ENCODE measurements at regions not wholly inside any gene's neighbourhood (a gene's known extent, or its start where the extent isn't known, plus 50 kb on each side); places are given as distances from the start of the nearest gene placed in this dataset.

DNA sequence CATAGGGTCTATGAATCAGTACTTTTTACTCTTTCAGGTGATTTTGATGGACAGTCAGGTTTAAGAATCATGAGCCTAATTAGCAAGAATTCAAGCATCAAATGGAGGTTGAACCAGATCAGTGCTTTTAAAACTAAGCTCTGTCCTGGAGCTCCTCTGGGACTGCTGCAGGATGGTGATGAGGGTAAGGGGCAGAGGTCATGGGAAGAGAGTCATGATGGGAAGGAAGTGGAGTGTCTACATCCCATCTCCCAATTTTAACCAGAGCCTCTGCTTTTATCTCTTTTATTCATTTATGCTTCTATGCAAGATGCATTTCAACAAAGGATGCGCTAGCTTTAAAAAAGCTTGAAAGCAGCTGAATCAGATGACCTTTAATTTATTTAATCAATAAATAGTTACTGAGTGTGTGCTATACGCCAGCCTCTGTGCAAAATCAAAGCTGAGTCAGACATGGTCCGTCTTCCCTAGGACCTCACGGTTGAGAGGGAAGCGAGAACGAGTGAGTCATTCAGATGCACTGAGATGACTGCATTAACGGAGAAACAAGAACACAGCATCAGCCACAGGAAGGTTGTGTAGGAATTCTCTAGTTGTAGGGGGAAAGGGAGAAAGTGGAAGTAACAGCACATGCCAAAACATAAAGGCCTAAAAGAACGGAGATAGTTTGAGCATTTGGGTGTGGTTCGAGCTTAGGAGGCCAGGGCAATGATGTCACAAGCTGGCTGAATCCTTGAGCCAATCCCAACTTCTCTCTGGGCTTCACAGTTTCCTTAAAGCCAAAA, 441.6 kb upstream of the BRINP1 start:
- no peak overlapping the region for H3K4me3 ChIP-seq (ENCODE audit: low read length)
- no peak for TF ChIP-seq EZH2phosphoT487 (IDR thresholded peaks at IDR 0.05; ENCODE audit: borderline replicate concordance, low read length)
- TF ChIP-seq, protein P1, sequence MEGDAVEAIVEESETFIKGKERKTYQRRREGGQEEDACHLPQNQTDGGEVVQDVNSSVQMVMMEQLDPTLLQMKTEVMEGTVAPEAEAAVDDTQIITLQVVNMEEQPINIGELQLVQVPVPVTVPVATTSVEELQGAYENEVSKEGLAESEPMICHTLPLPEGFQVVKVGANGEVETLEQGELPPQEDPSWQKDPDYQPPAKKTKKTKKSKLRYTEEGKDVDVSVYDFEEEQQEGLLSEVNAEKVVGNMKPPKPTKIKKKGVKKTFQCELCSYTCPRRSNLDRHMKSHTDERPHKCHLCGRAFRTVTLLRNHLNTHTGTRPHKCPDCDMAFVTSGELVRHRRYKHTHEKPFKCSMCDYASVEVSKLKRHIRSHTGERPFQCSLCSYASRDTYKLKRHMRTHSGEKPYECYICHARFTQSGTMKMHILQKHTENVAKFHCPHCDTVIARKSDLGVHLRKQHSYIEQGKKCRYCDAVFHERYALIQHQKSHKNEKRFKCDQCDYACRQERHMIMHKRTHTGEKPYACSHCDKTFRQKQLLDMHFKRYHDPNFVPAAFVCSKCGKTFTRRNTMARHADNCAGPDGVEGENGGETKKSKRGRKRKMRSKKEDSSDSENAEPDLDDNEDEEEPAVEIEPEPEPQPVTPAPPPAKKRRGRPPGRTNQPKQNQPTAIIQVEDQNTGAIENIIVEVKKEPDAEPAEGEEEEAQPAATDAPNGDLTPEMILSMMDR (IDR thresholded peaks at IDR 0.05; ENCODE audit: low read depth, low read length, poor library complexity, severe bottlenecking) = no peak
- no peaks in the 10 kb centered on the region for H3K9me3 ChIP-seq (ENCODE audit: control insufficient read depth, insufficient read depth, low read length)
- no peaks in the 10 kb centered on the region for H3K79me2 ChIP-seq (ENCODE audit: control insufficient read depth, low read length)
- H3K27me3 ChIP-seq (ENCODE audit: control insufficient read depth, low read length) = no peaks in the 10 kb centered on the region
- no peaks in the 10 kb centered on the region for H3F3A ChIP-seq (ENCODE audit: control insufficient read depth, insufficient read depth)
- no peak overlapping the region for H3K27ac ChIP-seq (ENCODE audit: low read depth, low read length)
- H3K9me2 ChIP-seq (replicated peaks; ENCODE audit: control insufficient read depth, low read length) = no peaks in the 10 kb centered on the region
- no peak overlapping the region for H3K4me2 ChIP-seq (ENCODE audit: low read length)
- no peaks in the 10 kb centered on the region for H4K20me1 ChIP-seq (ENCODE audit: control insufficient read depth, insufficient read depth, low read depth, low read length)
- H3K4me1 ChIP-seq (ENCODE audit: control insufficient read depth, low read length) = no peaks in the 10 kb centered on the region
- no peaks in the 10 kb centered on the region for H3K36me3 ChIP-seq (ENCODE audit: control insufficient read depth, low read length)

DNA sequence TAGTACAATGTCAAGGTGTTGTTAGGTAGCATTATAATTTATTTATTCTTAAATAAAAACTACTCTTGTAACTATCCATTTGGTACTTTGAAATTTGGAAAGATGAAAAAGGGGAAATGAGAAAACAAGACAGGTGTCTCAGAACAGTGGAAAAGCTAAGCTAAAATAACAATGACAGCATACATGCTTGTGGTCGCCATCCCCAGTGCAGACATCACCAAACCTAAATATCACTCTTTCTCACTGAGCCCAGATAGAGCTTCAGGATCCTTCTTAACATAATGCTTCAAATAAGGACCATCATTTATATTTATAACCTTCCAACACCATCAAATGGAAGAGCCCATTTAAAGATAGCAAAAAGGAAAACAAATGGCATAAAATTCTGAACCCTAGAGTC, 434.4 kb upstream of the BRINP1 start:
- H3K27ac ChIP-seq (ENCODE audit: low read depth, low read length) = peak overlapping the region; percentile 85
- H3K27me3 ChIP-seq (ENCODE audit: control insufficient read depth, low read length) = no peaks in the 10 kb centered on the region
- no peaks in the 10 kb centered on the region for H3K9me2 ChIP-seq (replicated peaks; ENCODE audit: control insufficient read depth, low read length)
- peak overlapping the region; percentile 62 for H3K4me3 ChIP-seq (ENCODE audit: low read length)
- H3F3A ChIP-seq (ENCODE audit: control insufficient read depth, insufficient read depth) = no peaks in the 10 kb centered on the region
- peak overlapping the region; percentile 89 for H3K4me2 ChIP-seq (ENCODE audit: low read length)
- peaks cover 48% of the 10 kb centered on the region for H3K4me1 ChIP-seq (ENCODE audit: control insufficient read depth, low read length)
- no peaks in the 10 kb centered on the region for H3K36me3 ChIP-seq (ENCODE audit: control insufficient read depth, low read length)
- no peaks in the 10 kb centered on the region for H4K20me1 ChIP-seq (ENCODE audit: control insufficient read depth, insufficient read depth, low read depth, low read length)
- TF ChIP-seq EZH2phosphoT487 (IDR thresholded peaks at IDR 0.05; ENCODE audit: borderline replicate concordance, low read length) = no peak
- TF ChIP-seq, protein P1 (IDR thresholded peaks at IDR 0.05; ENCODE audit: low read depth, low read length, poor library complexity, severe bottlenecking) = no peak
- H3K9me3 ChIP-seq (ENCODE audit: control insufficient read depth, insufficient read depth, low read length) = no peaks in the 10 kb centered on the region
- H3K79me2 ChIP-seq (ENCODE audit: control insufficient read depth, low read length) = no peaks in the 10 kb centered on the region

DNA sequence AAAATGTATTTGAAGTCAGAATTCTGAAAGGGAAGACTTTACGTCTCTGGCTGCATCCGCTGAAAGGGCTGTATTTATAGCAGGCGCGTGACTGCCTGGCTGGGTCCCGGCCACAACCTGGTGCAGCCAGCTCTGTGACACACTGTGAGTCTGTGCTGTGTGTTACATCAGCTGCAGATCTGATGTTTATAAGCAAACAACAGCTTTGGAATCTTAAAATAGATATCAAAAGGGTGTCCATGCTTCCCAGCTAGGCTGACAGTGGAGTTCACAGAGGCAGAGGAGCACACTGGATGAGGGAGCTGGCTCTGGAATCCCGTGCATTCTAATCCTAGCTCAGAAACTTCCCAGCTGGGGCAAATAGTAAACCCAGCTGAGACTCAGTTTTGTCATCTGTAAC, 433.4 kb upstream of the BRINP1 start:
- H3K4me3 ChIP-seq (ENCODE audit: low read length) = peak overlapping the region; percentile 62
- no peaks in the 10 kb centered on the region for H3K9me3 ChIP-seq (ENCODE audit: control insufficient read depth, insufficient read depth, low read length)
- H3F3A ChIP-seq (ENCODE audit: control insufficient read depth, insufficient read depth) = no peaks in the 10 kb centered on the region
- no peaks in the 10 kb centered on the region for H3K9me2 ChIP-seq (replicated peaks; ENCODE audit: control insufficient read depth, low read length)
- H3K4me1 ChIP-seq (ENCODE audit: control insufficient read depth, low read length) = peaks cover 48% of the 10 kb centered on the region
- no peaks in the 10 kb centered on the region for H3K79me2 ChIP-seq (ENCODE audit: control insufficient read depth, low read length)
- H3K27ac ChIP-seq (ENCODE audit: low read depth, low read length) = peak overlapping the region; percentile 85
- H3K4me2 ChIP-seq (ENCODE audit: low read length) = peak overlapping the region; percentile 89
- no peaks in the 10 kb centered on the region for H3K27me3 ChIP-seq (ENCODE audit: control insufficient read depth, low read length)
- no peak for TF ChIP-seq EZH2phosphoT487 (IDR thresholded peaks at IDR 0.05; ENCODE audit: borderline replicate concordance, low read length)
- TF ChIP-seq, protein P1 (IDR thresholded peaks at IDR 0.05; ENCODE audit: low read depth, low read length, poor library complexity, severe bottlenecking) = no peak
- H3K36me3 ChIP-seq (ENCODE audit: control insufficient read depth, low read length) = no peaks in the 10 kb centered on the region
- H4K20me1 ChIP-seq (ENCODE audit: control insufficient read depth, insufficient read depth, low read depth, low read length) = no peaks in the 10 kb centered on the region

All from DOHH2 (cell line).